ENCODE measurements at regions not wholly inside any gene's neighbourhood (a gene's known extent, or its start where the extent isn't known, plus 50 kb on each side); places are given as distances from the start of the nearest gene placed in this dataset.

DNA sequence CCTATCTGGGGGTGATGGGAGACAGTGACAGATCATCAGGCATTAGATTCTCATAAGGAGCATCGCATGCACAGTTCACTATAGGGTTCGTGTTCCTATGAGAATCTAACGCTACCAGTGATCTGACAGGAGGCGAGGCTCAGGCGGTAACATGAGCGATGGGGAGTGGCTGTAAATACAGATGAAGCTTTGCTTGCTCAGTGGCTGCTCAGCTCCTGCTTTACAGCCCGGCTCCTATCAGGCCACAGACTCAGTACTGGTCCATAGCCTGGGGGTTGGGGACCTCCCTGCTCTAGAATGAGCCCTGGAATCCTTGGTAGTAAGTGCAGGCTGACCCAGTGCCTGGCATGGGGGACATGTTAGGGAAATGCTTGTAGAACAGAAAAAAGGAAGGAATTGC lies 426.0 kb downstream of the TYW1 start:
- DNase-seq (ENCODE audit: low read depth), result no peak

DNA sequence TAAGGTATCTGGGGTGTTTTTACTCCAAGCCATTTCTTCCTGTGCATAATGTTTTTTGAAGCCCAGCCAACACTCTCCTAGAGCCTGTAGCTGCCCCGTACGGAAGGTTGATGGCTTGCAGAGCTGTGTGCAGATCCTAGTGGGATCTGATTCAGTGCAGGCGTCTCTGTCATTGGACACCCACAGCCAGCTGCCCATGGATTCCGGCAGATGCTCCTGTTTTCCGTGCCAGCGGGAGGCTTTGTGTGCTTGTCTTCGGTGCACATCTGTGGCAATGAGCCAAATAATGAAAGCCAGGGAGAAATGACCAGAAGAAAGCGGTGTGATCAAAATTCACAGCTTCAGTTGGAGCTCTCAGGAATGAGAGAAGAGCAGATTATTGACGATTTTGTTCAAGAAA lies 426.4 kb downstream of the TYW1 start:
- no peak for DNase-seq (ENCODE audit: low read depth)

DNA sequence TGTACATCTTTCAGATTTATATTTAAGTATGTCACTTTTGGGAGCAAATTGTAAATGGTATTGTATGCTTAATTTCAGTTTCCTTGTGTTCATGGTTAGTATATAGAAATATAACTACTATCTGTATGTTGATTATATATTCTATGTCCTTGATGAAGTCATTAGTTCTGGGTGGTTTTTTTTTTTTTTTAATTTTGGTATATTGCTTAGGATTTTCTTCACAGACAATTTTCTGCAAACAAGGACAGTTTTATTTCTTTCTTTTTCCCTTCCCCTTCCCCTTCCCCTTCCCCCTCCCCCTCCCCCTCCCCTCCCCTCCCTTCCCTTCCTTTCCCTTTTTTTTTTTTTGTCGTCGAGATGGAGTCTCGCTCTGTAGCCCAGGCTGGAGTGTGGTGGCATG lies 430.0 kb downstream of the TYW1 start:
- no peak for DNase-seq (ENCODE audit: low read depth)

DNA sequence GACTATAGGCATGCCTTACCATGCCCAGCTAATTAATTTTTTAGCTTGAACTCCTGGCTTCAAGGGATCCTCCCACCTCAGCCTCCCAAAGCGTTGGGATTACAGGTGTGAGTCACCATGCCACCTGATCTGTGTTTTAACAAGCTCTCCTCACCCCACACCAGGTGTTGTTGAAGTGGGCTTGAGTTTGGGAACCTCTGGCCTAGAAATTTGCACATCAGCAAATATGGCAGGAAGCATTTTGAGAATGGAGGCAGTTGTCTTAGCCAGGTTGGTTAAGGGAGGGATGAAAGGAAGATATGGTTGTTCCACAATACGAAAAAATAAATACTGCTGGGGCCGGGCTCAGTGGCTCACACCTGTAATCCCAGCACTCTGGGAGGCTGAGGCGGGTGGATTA lies 433.1 kb downstream of the TYW1 start:
- no peak for DNase-seq (ENCODE audit: low read depth)

DNA sequence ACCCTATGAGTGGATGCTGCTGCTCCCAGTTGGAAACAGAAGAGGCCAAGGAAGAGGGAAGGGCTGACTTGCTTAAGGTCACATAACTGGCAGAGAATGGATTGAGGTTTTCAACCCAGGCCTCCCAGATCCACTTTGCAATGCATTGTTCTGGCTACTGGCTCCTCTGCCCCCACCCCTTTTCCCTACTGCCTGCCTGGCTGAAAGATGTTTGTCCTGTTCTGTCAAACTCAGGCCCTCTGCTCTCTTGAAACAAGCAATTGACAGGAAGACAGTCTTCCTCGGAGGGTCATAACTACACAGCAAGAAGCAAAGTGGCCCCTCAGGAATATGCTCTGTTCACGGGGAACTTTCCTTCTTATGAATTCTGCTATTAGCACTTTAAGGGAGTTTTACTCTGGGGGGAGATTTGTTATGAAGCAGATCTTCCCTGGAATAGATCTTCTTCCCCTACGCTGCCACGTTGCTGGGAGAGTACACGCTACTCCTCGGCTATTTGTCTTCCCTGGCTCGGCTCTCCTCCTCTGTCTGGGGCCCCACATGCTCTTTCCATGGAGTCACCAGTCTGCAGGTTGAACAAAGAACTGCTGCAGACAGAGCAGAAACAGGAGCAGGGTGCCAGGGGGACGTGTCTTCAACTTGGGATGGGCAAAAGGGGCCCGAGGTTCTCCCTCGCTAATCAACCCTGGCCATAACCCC lies 436.1 kb downstream of the TYW1 start:
- DNase-seq (ENCODE audit: low read depth), result no peak

DNA sequence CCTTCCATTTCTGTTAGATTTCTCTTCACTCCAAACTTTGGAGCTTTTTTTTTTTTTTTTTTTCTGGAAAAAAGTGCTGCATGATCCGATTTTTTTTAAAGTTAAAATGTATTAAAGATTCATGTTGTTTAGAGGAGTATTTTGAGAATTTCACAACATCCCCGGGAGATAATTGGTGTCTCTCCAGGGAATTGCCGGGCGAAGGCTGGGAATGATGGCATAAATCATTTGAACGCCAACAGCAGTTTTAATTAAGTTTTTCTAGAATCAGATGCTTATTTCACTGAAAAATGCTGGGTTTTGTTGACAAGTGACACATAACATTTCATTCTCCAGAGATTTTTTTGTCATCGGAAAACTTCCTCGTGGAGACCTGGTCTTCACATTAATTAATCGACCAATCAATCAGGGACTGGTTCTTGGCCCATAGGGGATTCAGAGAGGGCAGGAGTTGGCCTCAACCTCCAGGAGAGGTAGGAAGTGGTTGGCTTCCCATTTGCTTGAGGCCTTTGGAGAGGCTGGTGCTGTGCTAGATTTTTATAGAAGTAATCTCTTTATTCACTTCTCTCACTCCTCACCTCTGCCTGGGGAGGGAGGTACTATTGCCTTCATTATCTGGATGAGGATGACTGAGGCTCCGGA lies 439.4 kb downstream of the TYW1 start:
- DNase-seq (ENCODE audit: low read depth), result no peak

DNA sequence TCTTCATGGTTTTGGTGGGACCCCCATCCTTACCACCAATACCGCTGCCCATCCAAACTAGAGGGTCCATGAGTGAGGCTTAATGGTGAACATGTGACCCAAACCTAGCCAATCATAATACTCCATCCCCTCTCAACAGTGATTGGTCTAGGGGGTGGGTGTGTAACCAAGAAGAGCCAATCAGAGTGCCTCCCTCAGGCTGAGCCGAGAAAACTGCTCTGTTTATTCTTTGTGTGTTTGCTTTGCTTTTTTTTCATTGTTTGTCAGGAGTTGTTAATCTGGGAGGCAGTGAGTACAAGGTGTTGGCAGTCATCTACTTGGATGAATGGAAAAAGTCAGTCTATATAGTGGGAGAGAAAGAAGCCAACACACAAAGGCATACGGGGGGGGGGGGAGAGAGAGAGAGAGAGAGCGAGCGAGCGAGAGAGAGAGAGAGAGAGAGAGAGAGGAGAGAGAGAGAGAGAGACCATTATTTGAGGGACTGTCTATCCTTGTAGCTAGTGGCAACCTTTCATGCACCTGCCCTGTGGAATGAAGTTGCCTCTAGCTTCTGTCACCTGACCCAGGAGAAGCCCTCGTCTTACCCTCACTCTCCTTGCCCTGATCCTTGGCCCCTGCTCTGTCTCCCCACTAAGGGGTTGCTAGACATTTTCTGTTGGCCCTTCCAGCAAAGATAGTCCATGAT lies 441.7 kb downstream of the TYW1 start:
- no peak for DNase-seq (ENCODE audit: low read depth)

DNA sequence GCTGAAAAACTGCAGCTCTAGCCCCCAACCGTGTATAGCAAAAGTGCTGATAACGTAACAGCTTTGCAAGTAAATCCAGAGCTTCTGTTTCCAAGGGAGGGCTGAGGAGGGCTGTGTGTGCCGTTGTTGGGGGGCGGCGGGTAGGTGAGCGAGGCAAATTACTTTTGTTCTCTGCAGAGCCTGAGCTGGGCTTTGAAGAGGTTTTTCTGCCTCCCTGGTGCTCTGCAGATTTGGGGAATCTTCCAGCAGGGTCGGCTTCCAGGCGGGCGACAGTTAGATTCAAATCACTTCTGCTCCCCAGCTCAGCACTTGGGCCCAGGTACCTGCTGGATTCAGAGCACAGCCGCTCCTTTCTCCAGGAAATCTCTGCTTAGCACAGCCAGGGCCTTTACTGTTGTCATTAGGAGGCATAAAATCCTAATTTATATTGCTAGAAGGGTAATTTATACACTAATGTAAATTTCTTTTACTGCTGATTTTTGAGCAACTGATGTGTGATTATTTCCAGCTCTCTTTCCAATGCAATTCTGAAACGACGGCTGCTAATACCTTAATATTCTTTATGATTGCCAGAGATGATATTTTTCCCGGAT lies 442.4 kb downstream of the TYW1 start:
- no peak for DNase-seq (ENCODE audit: low read depth)

DNA sequence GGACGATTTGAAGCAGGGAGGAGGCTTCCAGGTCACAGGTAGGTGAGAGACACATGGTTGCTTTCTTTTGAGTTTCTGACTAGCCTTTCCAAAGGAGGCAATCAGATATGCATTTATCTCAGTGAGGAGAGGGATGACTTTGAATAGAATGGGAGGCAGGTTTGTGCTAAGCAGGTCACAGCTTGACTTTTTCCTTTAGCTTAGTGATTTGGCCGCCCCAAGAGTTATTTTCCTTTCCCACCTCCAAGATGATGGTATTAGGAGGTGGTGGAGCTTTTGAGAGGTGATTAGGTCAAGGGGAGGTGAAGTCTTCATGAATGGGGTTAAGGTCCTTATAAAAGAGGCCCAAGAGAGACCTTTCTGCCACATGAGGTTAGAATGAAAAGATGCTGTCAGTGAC lies 443.7 kb downstream of the TYW1 start:
- no peak for DNase-seq (ENCODE audit: low read depth)

DNA sequence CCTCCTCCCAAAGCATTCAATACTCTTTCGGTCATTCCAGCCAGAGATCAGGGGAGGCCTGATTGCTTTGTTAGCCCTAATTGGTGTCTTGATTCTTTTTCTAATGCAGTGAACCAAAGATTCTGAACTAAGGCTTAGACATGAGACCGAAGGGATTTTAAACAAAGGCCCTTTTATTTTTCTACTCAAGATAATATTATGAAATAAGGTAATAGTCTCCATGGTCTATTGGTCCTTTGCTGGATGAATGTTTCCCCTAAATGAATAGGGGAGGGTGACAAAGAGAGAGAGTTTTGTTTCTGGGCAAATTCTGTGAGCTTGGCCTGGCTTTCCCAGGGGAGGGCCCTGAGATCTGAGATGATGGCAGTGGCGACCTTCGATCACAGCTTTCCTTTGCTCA lies 449.1 kb downstream of the TYW1 start:
- DNase-seq (ENCODE audit: low read depth), result no peak

DNA sequence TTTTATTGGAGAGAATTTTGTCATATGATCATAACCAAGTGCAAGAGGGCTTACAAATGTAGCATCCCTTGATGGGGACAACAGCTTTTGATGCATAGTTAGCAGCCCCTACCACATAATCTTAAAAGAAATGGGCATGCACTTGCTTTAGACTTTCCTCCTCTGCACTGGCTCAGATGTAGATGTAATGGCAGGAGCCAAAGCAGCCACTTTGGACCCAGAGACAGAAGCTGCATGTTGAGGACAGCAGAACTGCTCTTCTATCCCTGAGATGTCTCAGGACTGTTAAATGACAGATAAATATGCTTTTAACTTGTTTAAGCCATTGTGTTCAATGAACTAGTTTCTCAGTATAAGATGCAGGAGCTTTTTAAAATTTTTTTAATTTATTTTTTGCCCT lies 450.7 kb downstream of the TYW1 start:
- no peak for DNase-seq (ENCODE audit: low read depth)

DNA sequence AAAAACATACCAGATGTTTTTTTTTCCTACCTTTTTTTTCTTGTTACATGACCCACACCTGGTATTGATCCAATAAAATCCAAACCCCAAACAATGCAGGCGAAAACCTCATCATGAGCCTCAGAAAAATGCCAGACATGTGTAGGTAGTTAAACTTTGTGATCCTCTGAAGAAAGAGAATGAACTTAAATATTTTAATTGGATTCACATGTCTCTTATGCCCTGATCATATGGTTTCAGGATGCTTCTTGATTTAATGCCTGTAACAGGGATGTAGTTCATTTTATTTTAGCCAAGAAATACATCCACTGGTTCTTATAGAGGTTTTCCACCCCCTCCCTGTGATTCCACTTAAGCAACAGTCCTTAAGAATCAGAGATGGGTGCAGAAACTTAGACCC lies 451.6 kb downstream of the TYW1 start:
- DNase-seq (ENCODE audit: low read depth), result no peak

DNA sequence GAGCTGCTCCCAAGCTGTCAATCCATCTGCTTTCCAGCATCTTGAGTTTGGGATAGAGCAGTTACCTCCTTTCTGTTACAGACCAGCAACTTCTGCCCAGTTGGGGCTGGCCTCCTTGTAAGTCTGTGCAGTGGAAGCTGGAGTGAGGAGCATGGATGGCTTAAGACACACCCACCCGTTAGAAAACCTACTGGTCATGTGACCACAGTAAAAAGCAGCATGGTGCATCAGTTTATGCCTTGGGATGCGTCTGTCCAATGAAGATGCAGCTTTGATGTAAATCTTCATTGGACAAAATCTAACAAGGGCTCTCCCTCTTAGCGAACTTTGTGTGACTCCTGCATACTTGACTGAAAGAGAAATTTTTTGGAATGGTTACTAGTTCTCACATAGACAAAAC lies 453.5 kb downstream of the TYW1 start:
- no peak for DNase-seq (ENCODE audit: low read depth)

DNA sequence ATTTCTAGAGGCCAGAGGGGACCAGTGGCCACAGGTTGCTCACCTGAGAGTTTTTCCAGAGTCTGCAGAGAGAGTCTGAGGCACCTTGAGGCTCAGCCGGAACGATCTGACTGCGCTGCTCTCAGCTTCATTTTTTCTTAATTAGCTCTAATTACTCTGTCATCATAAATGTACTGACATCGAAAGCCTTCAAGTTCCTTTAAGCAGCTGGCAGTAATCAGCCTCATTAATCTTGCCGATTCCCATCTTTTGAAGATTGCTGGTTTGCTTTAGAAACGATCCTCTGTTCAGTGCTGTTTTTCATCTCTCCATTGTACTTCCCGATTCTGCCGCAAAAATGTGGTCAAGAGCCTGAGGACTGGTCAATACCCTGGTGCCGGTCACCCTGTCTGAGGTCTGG lies 454.7 kb downstream of the TYW1 start:
- no peak for DNase-seq (ENCODE audit: low read depth)

DNA sequence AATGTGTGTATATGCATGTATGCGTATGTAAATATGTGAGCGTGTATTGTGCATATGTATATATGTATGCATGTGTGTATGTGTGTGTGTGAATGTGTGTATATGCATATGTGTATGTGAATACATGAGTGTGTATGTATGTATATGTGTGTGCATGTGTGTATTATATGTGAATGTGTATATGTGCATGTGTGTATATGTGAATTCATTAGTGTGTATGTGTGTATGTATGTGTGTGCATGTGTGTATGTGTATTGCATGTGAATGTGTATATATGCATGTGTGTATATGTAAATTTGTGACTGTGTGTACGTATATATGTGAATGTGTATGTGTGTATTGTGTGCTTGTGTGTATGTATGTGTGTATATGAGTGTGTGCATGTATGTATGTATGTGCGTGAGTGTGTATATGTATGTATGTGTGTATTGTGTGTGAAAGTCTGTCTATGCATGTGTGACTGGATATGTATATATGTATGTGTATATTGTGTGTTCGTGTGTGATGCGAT lies 455.9 kb downstream of the TYW1 start:
- no peak for DNase-seq (ENCODE audit: low read depth)

DNA sequence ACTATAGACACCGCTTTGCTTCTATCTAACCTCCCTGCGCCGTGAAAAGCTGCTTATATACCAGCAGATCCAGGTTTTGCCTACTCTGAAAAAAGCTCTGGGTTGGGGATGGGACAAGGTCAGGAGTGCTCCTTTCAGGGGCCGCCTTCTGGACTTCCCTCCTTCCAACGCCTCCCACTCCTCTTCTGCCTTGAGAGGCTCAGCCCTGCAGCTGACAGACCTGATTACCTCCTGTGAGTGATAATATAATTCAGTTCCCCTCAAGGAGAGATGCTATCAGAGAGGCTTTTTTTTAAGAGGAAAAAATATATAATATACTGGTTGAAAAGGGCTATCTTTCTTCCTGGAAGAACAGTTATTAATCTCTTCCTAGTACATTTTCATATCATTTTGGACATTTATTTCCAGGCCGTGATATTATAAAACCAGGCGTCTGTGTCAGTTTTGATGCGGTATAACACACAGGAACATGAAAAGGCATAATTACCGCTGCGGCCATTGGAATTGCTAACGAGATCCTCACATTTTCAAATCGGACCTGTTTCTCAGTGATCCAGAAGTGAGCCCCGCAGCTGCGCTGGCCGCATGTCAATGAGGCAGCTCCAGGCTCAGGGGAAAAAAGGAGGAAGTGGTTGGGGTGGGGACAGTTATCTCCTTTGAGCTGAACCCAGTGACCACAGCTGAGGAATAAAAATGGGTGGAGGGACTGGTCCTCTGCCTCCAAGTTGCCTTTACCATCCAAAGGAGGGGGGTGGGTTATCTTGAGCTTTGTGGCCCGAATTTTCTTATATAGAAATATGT lies 457.1 kb downstream of the TYW1 start:
- DNase-seq (ENCODE audit: low read depth), result no peak

DNA sequence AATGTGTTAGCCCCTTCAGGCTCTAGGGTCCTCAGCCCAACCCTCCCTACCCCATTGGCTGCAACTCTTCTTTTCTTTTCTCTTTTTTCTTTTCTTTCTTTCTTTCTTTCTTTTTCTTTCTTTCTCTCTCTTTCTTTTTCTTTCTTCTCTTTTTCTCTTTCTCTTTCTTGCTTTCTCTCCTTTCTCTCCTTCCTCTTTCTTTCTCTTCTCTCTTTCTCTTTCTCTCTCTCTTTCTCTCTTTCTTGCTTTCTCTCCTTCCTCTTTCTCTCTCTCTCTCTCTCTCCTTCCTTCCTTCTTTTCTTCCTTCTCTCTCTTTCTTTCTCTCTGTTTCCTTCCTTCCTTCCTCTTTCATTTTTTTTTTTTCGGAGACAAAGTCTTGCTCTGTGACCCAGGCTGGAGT lies 458.9 kb downstream of the TYW1 start:
- no peak for DNase-seq (ENCODE audit: low read depth)

DNA sequence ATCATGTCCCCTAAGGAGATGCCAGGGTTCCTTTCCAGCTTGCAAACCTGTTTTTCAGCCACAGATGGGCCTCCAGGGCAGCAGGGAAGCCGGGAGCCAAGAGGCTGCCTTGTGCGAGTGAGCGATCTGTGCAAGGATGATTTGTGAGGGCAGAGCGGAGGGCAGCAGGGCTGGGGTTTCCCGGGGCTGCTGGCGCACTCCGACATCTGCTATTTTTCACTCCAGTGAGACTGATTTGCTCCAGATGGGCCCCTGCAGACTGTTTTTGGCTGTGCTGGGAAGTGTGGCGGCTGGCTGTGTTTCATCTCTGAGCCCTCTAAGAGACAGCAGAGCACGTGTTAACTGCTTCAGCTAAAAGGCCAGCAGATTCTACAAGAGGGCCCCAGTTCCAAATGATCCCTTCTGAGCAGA lies 466.2 kb downstream of the TYW1 start:
- no peak for DNase-seq (ENCODE audit: low read depth)

DNA sequence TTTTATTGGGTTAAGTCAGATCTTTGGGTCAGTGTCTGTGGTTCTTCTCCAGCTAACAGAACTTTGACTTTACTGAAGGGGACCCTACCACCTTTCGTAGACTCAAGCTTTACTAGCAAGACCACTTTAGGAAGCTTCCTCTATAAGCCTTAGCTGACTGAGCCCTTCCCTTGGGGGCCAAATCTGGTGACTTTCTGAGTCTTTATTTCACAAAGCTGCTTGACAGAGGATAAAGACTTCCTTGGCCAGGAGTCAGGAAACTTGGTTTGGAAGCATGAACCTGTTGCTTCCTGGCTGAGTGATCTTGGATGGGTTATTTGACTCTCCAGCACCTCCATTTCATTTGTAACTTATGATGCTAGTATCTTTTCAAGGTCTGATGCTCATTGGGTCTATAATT lies 466.7 kb downstream of the TYW1 start:
- DNase-seq (ENCODE audit: low read depth), result no peak

DNA sequence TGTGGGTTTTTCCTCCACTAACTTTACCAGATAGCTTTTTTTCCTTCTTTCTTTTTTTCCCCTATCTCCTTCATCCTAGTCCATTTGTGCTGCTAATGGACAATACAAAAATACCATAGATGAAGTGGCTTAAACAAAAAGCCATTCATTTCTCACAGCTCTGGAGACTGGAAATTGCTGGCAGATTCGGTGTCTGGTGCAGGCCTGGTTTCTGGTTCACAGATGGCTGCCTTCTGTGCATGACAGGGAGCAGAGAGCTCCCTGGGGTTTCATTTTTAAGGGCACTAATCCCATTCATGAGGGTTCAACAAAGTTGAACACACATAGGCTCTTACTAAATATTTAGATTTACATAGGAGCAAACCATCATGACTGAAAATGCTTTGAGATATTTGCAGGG lies 467.4 kb downstream of the TYW1 start:
- DNase-seq (ENCODE audit: low read depth), result no peak

DNA sequence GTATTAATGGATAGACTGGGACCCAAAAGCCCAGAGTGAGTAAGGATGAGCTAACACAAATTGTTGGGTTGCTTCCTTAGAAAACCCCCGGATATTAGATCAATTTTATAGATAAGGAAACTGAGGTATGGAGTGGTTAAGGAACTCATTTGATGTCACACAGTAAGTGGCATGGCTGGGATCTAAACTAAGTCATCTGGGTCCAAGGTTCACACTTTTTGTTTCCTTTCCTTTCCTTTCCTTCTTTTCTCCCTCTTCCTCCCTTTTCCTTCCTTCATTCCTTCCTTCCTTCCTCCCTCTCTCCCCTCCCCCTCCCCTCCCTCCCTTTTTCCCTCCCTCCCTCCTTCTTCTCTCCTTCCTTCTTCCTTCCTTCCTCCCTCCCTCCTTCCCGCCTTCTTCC lies 469.5 kb downstream of the TYW1 start:
- no peak for DNase-seq (ENCODE audit: low read depth)

DNA sequence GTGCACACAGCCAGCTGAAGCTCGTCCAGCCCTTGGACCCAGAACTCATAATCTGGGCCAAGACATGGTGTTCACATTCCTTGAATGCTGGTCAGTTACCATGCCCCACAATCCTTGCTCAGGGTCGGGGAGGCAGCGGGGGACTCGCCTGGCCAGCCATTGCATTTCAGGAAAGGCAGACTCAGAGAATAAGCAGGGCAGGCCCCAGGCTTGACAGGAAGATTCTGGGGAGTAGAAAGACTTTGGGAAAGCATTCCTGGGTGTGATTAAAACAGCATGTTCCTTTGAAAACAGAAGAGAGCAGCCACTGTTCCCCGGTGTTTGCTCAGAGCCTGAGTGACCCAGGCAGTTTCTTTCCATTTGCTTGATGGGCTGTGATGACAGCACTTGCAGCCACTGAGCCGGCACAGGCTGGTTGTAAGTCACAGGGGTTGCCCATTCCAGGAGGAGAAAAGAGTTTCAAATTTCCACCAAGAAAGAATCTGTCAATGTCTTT lies 473.7 kb downstream of the TYW1 start:
- DNase-seq (ENCODE audit: low read depth), result no peak
